ENCODE measurements at regions not wholly inside any gene's neighbourhood (a gene's known extent, or its start where the extent isn't known, plus 50 kb on each side); places are given as distances from the start of the nearest gene placed in this dataset.
"Not testable (repeated sequence)": the region's sequence is repeated elsewhere in the genome, so short reads cannot be mapped to it uniquely, and the experiment has no call there.

- no peak for DNase-seq
Observed at GRCh38 chr16:26510924-26511323, 555.8 kb upstream of the C16orf82 start.

GRCh38 chr16:26511463-26511862 lies 555.3 kb upstream of the C16orf82 start:
- DNase-seq, result no peak

GRCh38 chr16:26521626-26522025 lies 545.1 kb upstream of the C16orf82 start:
- no peak for DNase-seq

DNA sequence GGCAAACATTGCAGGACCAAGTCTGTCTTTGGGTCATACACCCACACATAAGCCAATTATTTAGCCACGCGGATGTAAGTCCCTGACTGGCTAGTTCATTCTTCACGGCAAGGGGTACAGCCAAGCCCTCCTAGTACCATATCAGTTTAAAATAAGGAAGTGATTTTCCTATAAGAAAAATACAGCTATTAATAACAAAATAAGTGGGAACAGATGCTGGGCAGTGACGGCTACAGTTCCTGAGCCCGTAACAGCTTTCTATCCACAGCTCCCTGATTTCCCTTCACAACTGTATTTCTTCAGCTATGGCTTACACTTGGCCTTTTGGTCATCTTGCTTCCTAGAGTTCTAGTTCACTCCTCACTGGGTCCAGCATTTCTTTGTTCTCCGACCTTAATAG lies 542.4 kb upstream of the C16orf82 start:
- DNase-seq, result no peak

- DNase-seq, result no peak
Observed at GRCh38 chr16:26524846-26525245, 541.9 kb upstream of the C16orf82 start.

DNA sequence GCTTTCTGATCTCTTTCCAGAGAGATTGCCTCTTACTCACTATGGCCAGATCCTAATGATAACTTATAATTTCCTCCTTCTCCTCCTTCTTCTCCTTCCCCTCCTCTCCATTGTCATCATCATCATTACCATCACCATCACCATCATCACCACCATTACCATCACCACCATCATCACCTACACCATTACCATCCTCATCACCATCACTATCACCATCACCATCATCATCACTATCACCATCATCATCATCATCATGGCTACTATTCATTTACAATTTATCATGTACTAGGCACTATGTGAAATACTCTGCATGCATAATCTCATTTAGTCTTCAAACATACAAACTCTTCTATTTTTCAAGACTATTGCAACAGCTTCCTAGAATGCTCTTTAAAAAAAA lies 540.9 kb upstream of the C16orf82 start:
- no peak for DNase-seq

DNA sequence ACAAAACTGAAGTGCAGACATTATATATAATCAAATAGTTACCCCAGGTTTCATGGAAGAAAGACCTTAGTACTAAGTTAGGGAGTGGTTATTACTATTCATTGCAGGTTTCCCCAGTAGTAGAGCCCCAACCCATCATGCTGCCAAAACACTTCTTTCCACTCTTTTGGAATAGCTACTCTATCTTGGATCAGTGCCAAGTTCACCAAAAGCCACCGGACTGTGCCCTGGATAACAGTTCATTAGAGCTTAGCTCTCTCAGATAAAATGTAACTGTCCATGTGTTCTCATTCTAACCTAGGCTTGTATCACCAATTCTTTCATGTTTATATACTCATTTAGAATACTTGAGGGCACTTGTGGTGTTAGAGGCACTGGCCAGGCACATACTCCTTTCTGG lies 540.1 kb upstream of the C16orf82 start:
- DNase-seq, result no peak

GRCh38 chr16:26530584-26531289 lies 536.0 kb upstream of the C16orf82 start:
- DNase-seq, result no peak

DNA sequence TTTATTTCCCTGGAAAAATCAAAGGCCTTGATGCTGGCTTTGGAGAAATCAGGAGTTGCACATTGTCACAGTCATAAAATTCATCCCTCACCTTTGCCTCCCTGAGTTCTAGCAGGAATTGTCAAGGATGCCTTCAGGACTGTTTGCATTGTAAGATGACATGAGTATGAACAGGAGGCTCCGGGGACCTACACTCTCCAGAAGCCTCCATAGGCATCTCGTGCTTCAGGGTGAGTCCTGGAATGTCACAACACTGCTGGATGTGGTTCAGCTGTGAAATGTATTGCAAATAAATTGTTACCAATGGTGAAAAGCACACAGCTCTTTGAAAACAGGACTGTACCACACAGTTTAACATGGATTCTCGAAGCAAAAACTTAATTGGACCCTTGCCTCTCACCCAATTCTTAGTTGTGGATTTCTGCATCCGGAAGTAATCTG lies 535.4 kb upstream of the C16orf82 start:
- DNase-seq, result no peak

DNA sequence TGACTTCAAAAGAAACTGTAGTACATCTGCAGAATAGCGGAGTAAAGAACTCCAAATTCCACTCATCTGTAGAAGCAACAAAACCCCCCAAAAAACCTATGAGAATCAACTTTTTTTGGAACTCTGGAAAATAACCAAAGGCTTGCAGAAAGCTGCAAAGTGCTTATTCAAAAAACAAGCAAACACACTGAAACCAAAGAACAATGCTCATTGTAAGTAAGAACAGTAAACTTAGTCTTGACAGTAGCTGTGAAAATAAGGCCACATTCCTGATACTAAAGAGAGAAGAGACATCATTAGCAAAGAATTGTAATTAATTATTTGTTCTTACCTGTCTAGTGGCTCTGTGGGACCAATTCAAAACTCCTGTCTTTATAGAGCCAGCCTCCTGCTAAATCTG lies 534.3 kb upstream of the C16orf82 start:
- DNase-seq, result no peak

DNA sequence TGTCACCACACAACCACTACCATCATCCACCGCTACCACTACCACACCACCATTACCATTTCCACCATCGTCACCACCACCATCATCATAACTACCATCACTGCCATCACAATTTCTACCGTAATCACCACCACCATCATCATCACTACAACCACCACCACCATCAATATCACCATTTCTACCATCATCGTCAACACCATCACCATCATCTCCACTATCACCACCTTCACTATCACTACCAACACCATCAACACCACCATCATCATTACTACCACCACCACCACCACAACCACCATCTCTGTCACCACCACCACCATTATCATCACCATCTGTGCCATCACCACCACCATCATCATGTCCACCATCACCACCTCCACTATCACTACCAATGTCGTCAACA lies 524.5 kb upstream of the C16orf82 start:
- DNase-seq, result no peak

DNA sequence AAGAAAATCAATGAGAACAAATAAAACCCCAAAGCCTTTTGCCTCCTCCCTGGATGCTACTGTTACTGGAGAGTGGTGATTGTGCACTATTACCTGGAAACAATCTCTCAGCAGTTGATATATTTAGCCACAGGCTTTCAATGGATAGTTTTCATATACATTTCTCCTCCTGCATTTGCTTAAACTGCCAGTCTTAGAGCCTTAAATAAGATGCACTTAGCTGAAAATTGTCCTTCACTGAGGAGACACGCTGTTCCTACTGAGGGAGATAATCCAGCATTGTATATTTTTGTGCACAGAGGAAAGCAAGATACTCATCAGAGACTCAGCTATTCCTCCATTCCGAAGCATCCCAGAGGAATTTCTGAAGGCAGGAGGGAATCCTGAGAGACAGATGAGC lies 520.2 kb upstream of the C16orf82 start:
- no peak for DNase-seq

GRCh38 chr16:26547681-26548080 lies 519.0 kb upstream of the C16orf82 start:
- no peak for DNase-seq

GRCh38 chr16:26550111-26550610 lies 516.6 kb upstream of the C16orf82 start:
- DNase-seq, result no peak

DNA sequence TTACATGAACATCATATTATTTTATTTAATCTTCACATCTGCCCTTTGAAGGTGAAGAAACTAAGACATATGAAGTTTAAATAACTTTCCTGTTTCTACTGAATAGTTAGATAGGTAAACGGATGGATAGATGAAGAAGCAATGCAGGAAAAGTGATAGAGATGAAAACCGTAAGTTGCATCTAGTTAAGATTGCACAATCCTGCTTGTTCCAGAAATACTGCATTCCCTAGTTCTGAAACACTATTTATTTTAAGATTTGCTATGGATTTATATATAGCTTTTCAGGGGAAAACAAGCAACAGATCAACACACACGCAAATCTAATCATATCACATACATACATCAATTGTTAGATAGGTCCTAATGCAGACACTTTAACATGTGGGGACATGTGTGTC lies 512.7 kb upstream of the C16orf82 start:
- DNase-seq, result no peak

DNA sequence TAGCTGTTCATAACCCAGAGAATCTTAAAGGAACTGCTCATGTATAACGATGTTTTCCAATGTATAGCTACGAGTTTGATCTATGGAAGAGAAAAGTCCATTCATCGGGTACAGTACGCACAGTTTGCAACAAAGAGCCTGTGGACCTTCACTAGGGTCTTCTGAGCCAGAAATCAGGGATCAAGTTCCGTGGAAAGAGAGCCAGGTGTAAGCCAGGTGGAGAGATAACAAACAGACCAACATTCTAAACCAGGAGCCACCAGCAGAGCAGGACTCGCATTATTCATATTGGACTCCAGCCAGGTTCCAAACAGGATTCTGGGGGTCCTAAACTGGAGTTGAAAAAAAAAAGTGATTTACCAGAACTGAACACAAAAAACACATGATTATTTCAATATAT lies 505.4 kb upstream of the C16orf82 start:
- DNase-seq, result no peak

- no peak for DNase-seq
Observed at GRCh38 chr16:26563018-26563417, 503.7 kb upstream of the C16orf82 start.

GRCh38 chr16:26567356-26567755 lies 499.4 kb upstream of the C16orf82 start:
- DNase-seq, result no peak

DNA sequence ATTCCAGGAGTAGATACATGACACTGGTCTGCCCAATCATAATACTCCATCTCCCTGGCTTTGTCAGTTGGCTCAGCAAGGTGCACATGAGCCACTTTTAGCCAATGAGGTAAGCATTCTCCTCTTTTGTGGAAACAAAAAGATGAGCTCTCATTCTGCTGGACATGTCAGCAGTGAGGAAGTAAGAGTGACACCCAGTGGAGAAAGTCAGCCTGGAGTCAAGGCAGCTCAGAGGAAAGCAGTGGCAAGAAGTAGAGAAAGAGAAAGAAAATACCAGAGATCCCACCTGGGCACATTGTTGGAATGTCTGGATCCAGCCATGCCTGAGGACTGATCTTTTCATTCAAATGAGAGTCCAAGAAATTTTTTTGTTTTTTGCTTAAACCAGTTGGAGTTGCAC lies 496.9 kb upstream of the C16orf82 start:
- no peak for DNase-seq

DNA sequence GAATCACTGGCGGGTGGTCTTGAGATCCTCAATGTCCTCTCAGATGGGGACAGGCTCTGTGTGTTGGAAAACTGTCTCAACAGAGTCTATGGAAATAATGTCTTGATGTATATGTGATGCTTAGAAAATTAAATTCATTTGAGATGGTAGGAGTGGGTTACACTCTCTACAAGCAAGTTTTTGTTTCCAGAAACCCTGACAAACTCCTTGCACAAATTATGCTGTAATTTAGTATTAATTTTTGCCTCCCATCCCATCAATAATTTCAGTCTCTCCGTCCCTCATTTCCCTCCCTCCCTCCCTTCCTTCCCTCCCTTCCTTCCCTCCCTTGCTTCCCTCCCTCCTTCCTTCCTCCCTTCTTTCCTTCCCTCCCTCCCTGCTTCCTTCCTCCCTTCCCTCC lies 488.0 kb upstream of the C16orf82 start:
- DNase-seq, result no peak

DNA sequence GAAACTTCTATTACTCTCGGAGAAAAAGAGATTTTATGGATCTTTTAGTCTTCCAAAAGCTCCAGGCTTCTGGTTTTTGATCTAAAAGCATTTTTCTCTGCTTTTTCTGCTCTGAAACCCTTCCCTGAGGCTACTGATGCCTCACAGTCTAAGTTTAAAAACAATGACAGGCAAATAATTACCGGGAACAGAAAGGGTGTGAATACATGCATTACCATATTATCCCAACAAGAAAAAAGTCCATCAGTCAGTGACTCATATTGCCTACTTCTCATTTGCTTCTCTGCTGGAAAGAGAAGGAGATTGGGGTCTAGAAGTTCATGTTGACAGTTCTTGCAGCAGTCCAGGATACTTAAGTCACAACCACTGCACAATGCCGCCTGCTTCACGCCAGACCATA lies 482.9 kb upstream of the C16orf82 start:
- no peak for DNase-seq

GRCh38 chr16:26593700-26594099 lies 473.0 kb upstream of the C16orf82 start:
- no peak for DNase-seq

GRCh38 chr16:26594666-26595065 lies 472.1 kb upstream of the C16orf82 start:
- no peak for DNase-seq

DNA sequence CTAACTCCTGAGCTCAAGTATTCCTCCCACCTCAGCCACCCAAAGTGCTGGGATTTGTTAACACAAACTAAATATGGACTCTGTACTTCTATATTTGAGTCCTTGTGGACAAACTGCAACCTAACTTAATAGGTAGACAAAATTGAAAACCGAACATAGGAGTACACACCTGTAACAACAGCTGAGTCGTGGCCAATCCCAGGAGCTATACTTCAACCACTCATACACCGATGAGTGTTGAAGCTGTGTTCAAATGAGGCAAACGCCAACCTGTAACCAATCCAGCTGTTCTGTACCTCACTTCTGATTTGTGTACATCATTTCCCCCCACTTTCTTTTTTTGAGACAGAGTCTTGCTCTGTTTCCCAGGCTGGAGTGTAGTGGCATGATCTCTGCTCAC lies 471.5 kb upstream of the C16orf82 start:
- DNase-seq, result no peak

GRCh38 chr16:26596033-26596432 lies 470.7 kb upstream of the C16orf82 start:
- not testable (repeated sequence) for DNase-seq

Data from inflammatory macrophage (primary cell).